SK-N-SH (cell line): ENCODE measurements at regions not wholly inside any gene's neighbourhood (a gene's known extent, or its start where the extent isn't known, plus 50 kb on each side); places are given as distances from the start of the nearest gene placed in this dataset.
A peak's percentile ranks its signal among the peaks of the same experiment; 100 is the strongest.

Experiments
- CTCF ChIA-PET: fragments of 300-600, 350-600 bp; formaldehyde crosslinking; extraction: SDS; loops from one replicate; lab custom pipeline; 2021; lab: Yijun Ruan, JAX
- POLR2A ChIA-PET: fragments of 350-600 bp; sonication (Branson Sonifier 250); formaldehyde crosslinking; extraction: SDS; loops from one replicate; lab custom pipeline; 2020; ENCODE audit warnings: antibody characterized with exemption, inconsistent platforms; lab: Yijun Ruan, JAX
- DNase-seq: peaks from one replicate; pipeline ENCODE4 v3.0.0; 2012
- H2AFZ ChIP-seq: fragments of 200-600 bp; sonication (generic); 2 replicates; pipeline ENCODE4 v1.8.1; 2016; ENCODE audit warnings: antibody characterized with exemption, mild to moderate bottlenecking, low read depth
- H3F3A ChIP-seq: fragments of 200-600 bp; sonication (generic); replicated peaks from 2 replicates; pipeline ENCODE3; 2016; ENCODE audit warnings: antibody characterized with exemption, mild to moderate bottlenecking; ENCODE audit not compliant: insufficient read depth
- H3K27ac ChIP-seq, 2 experiments: fragments of 200-500 bp in 1 of 2; fragments of 200-600 bp in 1 of 2; sonication (Bioruptor generic) in 1 of 2; sonication (generic), shearing (Covaris generic) in 1 of 2; 2 replicates each; pipeline versions ENCODE4 v1.5.1 to v1.6.1; 2014 to 2016; ENCODE audit warnings: low read depth in 2 of 2, inconsistent platforms in 1 of 2, low read length in 1 of 2, mild to moderate bottlenecking in 1 of 2, mixed read lengths in 1 of 2
- H3K27me3 ChIP-seq: fragments of 200-600 bp; sonication (generic), shearing (Covaris generic); 2 replicates; pipeline ENCODE4 v1.6.1; 2016; ENCODE audit warnings: mixed run types; ENCODE audit not compliant: insufficient read depth
- H3K36me3 ChIP-seq, 2 experiments: fragments of 200-500 bp in 1 of 2; fragments of 200-600 bp in 1 of 2; sonication (Bioruptor generic) in 1 of 2; sonication (generic) in 1 of 2; replicated peaks in 1 of 2; 2 replicates each; pipeline versions ENCODE3 to v1.5.1; 2014 to 2016; ENCODE audit warnings: low read length in 1 of 2, mild to moderate bottlenecking in 1 of 2; ENCODE audit not compliant: insufficient read depth in 2 of 2, control insufficient read depth in 1 of 2
- H3K4me1 ChIP-seq, 2 experiments: fragments of 200-500 bp in 1 of 2; fragments of 200-600 bp in 1 of 2; sonication (Bioruptor generic) in 1 of 2; sonication (generic), shearing (Covaris generic) in 1 of 2; 2 replicates each; pipeline versions ENCODE4 v1.5.1 to v1.6.1; 2014 to 2016; ENCODE audit warnings: low read depth in 1 of 2, low read length in 1 of 2, mixed run types in 1 of 2; ENCODE audit not compliant: insufficient read depth in 2 of 2, control insufficient read depth in 1 of 2
- H3K4me2 ChIP-seq: fragments of 200-600 bp; sonication (generic), shearing (Covaris generic); 2 replicates; pipeline ENCODE4 v1.6.1; 2017; ENCODE audit warnings: mixed run types
- H3K4me3 ChIP-seq, 2 experiments: fragments of 200-500 bp in 1 of 2; fragments of 200-600 bp in 1 of 2; sonication (Bioruptor generic) in 1 of 2; sonication (generic), shearing (Covaris generic) in 1 of 2; 2 replicates each; pipeline versions ENCODE4 v1.5.1 to v1.8.1; 2014 to 2016; ENCODE audit warnings: low read depth in 2 of 2, inconsistent platforms in 1 of 2, low read length in 1 of 2, mild to moderate bottlenecking in 1 of 2, mixed read lengths in 1 of 2, moderate library complexity in 1 of 2
- H3K79me2 ChIP-seq: fragments of 200-600 bp; sonication (generic); 2 replicates; pipeline ENCODE4 v1.8.1; 2017; ENCODE audit warnings: mild to moderate bottlenecking; ENCODE audit not compliant: insufficient read depth
- H3K9ac ChIP-seq: fragments of 200-600 bp; sonication (generic); 2 replicates; pipeline ENCODE4 v1.6.1; 2017; ENCODE audit warnings: mixed run types
- H3K9me2 ChIP-seq: fragments of 200-600 bp; sonication (generic); 2 replicates; pipeline ENCODE4 v1.6.1; 2017; ENCODE audit warnings: mixed run types
- H3K9me3 ChIP-seq: fragments of 200-600 bp; sonication (generic); 2 replicates; pipeline ENCODE4 v1.6.1; 2017; ENCODE audit warnings: mixed run types, mild to moderate bottlenecking, moderate library complexity
- H4K20me1 ChIP-seq: fragments of 200-600 bp; sonication (generic); 2 replicates; pipeline ENCODE4 v1.6.1; 2017; ENCODE audit warnings: mild to moderate bottlenecking, mixed run types; ENCODE audit not compliant: insufficient read depth
- EZH2phosphoT487 ChIP-seq: fragments of 200-600 bp; sonication (generic); IDR thresholded peaks from 2 replicates; pipeline ENCODE4 v1.6.1; 2017; ENCODE audit warnings: low read depth, mixed run types, mild to moderate bottlenecking, antibody characterized with exemption, moderate library complexity, borderline replicate concordance
- GABPA ChIP-seq: IDR thresholded peaks from 2 replicates; pipeline ENCODE4 v1.4.0; 2012; ENCODE audit warnings: low read depth, mild to moderate bottlenecking
- GATA2 ChIP-seq: sonication (generic); formaldehyde crosslinking; IDR thresholded peaks from 2 replicates; pipeline ENCODE4 v1.5.0; 2020; ENCODE audit warnings: mild to moderate bottlenecking, missing genetic modification reagents
- MXI1 ChIP-seq: IDR thresholded peaks from 2 replicates; pipeline ENCODE4 v1.6.1; 2012; ENCODE audit warnings: mild to moderate bottlenecking, low read depth, low read length, improper control_type of control experiment
- NFIC ChIP-seq: IDR thresholded peaks from 2 replicates; pipeline ENCODE4 v1.4.0; 2012; ENCODE audit warnings: borderline replicate concordance
- NRF1 ChIP-seq: IDR thresholded peaks from 2 replicates; pipeline ENCODE4 v1.6.1; 2012; ENCODE audit warnings: low read depth, mild to moderate bottlenecking, low read length
- RAD21 ChIP-seq: IDR thresholded peaks from 2 replicates; pipeline ENCODE4 v1.6.1; 2012; ENCODE audit warnings: mild to moderate bottlenecking, low read length
- TCF12 ChIP-seq: IDR thresholded peaks from 2 replicates; pipeline ENCODE4 v1.4.0; 2012
- WGBS: methylation state at CpG from one replicate; pipeline ENCODE4 v1.1.6; 2017; ENCODE audit warnings: low lambda C conversion rate; 5-methylcytosine and 5-hydroxymethylcytosine counted together
- TF ChIP-seq, protein P1 (sequence below): IDR thresholded peaks from 2 replicates; pipeline ENCODE4; 2012
- TF ChIP-seq, protein P2 (sequence below): fragments of 150-350 bp; IDR thresholded peaks from 2 replicates; pipeline ENCODE4 v1.6.1; 2016; ENCODE audit warnings: mild to moderate bottlenecking, low read depth, low read length
- TF ChIP-seq, protein P3 (sequence below): fragments of 200-600 bp; sonication (generic); IDR thresholded peaks from 2 replicates; pipeline ENCODE4 v1.6.1; 2017; ENCODE audit warnings: antibody characterized with exemption, mild to moderate bottlenecking, moderate library complexity

DNA sequence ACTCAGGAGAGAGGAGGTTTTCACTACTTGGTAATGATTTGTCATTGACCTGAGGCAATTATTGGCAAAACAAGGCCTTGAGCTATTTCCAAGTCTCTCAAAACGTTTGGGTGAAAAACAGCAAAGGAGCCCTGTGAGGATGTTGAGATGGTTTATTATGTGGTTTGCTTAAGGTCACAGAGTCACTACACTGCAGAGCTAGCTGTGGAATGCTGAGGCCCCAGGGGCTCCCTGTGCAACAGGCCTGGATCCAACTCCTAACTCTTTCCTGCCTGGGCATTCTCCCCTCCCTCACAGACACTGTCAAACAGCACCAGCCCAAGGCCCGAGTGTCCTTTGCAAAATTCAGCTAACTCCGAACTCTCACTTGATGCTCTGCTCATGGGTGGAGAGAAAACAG, 754.6 kb upstream of the SOX11 start:
- Histone ChIP-seq H2AFZ (no peak overlapping the region), H3K36me3 (no peaks in the 10 kb centered on the region), H3K4me2 (no peak overlapping the region), H3K9me3 (no peaks in the 10 kb centered on the region), H3K4me1 (peaks cover 0 to 11% of the 10 kb centered on the region in 2 experiments; a peak in 2 of 4 replicates), H3K79me2 (no peaks in the 10 kb centered on the region), H3F3A (no peaks in the 10 kb centered on the region), H3K27ac (no peak overlapping the region), H3K9ac (no peak overlapping the region), H3K9me2 (no peaks in the 10 kb centered on the region), H3K4me3 (no peak overlapping the region), H3K27me3 (no peaks in the 10 kb centered on the region), H4K20me1 (no peaks in the 10 kb centered on the region)
- 19% methylated on average over 3 of the region's 3 CpGs for WGBS
- ChIA-PET POLR2A (no interaction called here), CTCF (interaction anchor here (0.8 kb wide), 1 partner anchor 54 kb away, joined by 3 read pairs; no protein-coding TSS in a partner anchor)
- TF ChIP-seq EZH2phosphoT487: no peak
- no peak for TF ChIP-seq NFIC
- TF ChIP-seq, protein P1, sequence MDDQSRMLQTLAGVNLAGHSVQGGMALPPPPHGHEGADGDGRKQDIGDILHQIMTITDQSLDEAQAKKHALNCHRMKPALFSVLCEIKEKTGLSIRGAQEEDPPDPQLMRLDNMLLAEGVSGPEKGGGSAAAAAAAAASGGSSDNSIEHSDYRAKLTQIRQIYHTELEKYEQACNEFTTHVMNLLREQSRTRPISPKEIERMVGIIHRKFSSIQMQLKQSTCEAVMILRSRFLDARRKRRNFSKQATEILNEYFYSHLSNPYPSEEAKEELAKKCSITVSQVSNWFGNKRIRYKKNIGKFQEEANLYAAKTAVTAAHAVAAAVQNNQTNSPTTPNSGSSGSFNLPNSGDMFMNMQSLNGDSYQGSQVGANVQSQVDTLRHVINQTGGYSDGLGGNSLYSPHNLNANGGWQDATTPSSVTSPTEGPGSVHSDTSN: no peak
- no peak for TF ChIP-seq TCF12
- TF ChIP-seq GATA2 (CRISPR knock-in tag): no peak
- no peak for TF ChIP-seq NRF1
- no peak for TF ChIP-seq MXI1
- peak; percentile 40 for DNase-seq

DNA sequence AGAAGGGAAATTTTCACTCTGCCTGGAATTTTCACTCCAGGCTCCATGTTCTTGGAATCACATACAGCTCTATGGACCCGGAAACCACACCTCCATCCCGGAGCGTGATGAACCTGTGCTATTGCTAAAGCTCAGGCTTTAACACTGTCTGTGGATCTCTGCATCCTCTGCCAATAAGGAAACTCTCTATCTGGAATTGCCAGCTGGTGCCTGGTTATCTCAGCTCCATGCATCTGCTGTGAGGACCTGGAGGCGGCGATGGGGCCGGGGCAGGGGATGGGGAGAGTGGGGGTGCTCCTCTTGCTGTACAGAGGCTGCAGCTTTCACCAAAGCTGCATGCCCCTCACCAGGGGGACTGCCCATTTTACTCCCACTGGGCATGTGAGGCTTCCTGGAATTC, 754.0 kb upstream of the SOX11 start:
- Histone ChIP-seq H3K4me1 (peaks cover 0 to 11% of the 10 kb centered on the region in 2 experiments; a peak in 2 of 4 replicates), H4K20me1 (no peaks in the 10 kb centered on the region), H3K9me2 (no peaks in the 10 kb centered on the region), H3F3A (no peaks in the 10 kb centered on the region), H3K9ac (no peak overlapping the region), H3K36me3 (no peaks in the 10 kb centered on the region), H3K27ac (no peak overlapping the region), H2AFZ (no peak overlapping the region), H3K4me2 (no peak overlapping the region), H3K9me3 (no peaks in the 10 kb centered on the region), H3K4me3 (no peak overlapping the region), H3K79me2 (no peaks in the 10 kb centered on the region), H3K27me3 (no peaks in the 10 kb centered on the region)
- TF ChIP-seq GATA2 (CRISPR knock-in tag): peak; percentile 41
- TF ChIP-seq NFIC: no peak
- TF ChIP-seq GABPA: no peak
- WGBS: 49% methylated on average over 6 of the region's 6 CpGs
- POLR2A ChIA-PET: no interaction called here
- CTCF ChIA-PET: interaction anchor here (0.8 to 1.8 kb wide), 2 partner anchors 10 to 54 kb away, joined by 3 to 4 read pairs; no protein-coding TSS in a partner anchor
- peak; percentile 69 for DNase-seq

DNA sequence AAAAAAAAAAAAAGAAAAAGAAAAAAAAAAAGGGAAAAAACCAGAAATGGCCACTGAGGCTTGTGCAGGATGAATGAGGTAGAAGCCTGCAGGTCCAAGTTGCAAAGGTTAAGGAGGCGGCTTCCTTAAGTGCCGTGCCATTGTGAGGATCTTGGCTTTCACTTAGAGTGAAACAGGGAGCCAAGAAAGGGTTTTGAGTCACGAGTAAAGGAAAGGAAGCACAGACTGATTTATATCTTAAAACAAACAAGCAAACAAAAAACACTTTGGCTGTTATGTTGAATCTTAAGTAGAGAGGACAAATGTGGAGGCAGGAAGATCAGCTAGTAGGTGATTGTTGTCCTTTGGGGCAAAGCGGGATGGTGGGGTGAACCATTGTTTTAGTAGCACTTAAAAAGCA, 749.7 kb upstream of the SOX11 start:
- POLR2A ChIA-PET: no interaction called here
- Histone ChIP-seq H3K27ac (no peak overlapping the region), H4K20me1 (no peaks in the 10 kb centered on the region), H3K27me3 (no peaks in the 10 kb centered on the region), H3K36me3 (no peaks in the 10 kb centered on the region), H3K9ac (no peak overlapping the region), H3K9me2 (no peaks in the 10 kb centered on the region), H3K4me2 (no peak overlapping the region), H3F3A (no peaks in the 10 kb centered on the region), H3K9me3 (no peaks in the 10 kb centered on the region; the same call in 1 of the 2 replicates), H3K79me2 (no peaks in the 10 kb centered on the region), H3K4me1 (peaks cover 0 to 11% of the 10 kb centered on the region in 2 experiments; a peak in 2 of 4 replicates), H3K4me3 (no peak overlapping the region), H2AFZ (no peak overlapping the region)
- DNase-seq: no peak
- TF ChIP-seq EZH2phosphoT487 (no peak), RAD21 (no peak)
- TF ChIP-seq, protein P2, sequence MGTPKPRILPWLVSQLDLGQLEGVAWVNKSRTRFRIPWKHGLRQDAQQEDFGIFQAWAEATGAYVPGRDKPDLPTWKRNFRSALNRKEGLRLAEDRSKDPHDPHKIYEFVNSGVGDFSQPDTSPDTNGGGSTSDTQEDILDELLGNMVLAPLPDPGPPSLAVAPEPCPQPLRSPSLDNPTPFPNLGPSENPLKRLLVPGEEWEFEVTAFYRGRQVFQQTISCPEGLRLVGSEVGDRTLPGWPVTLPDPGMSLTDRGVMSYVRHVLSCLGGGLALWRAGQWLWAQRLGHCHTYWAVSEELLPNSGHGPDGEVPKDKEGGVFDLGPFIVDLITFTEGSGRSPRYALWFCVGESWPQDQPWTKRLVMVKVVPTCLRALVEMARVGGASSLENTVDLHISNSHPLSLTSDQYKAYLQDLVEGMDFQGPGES: no peak
- TF ChIP-seq, protein P3, sequence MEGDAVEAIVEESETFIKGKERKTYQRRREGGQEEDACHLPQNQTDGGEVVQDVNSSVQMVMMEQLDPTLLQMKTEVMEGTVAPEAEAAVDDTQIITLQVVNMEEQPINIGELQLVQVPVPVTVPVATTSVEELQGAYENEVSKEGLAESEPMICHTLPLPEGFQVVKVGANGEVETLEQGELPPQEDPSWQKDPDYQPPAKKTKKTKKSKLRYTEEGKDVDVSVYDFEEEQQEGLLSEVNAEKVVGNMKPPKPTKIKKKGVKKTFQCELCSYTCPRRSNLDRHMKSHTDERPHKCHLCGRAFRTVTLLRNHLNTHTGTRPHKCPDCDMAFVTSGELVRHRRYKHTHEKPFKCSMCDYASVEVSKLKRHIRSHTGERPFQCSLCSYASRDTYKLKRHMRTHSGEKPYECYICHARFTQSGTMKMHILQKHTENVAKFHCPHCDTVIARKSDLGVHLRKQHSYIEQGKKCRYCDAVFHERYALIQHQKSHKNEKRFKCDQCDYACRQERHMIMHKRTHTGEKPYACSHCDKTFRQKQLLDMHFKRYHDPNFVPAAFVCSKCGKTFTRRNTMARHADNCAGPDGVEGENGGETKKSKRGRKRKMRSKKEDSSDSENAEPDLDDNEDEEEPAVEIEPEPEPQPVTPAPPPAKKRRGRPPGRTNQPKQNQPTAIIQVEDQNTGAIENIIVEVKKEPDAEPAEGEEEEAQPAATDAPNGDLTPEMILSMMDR: no peak
- 33% methylated on average over 4 of the region's 4 CpGs for WGBS
- CTCF ChIA-PET: no interaction called here
